HG03442 (cell line): ENCODE measurements at regions not wholly inside any gene's neighbourhood (a gene's known extent, or its start where the extent isn't known, plus 50 kb on each side); places are given as distances from the start of the nearest gene placed in this dataset.
"Not testable (repeated sequence)": the region's sequence is repeated elsewhere in the genome, so short reads cannot be mapped to it uniquely, and the experiment has no call there.

ENCODE experiments used
- ATAC-seq: cut with Tn5 transposase; IDR thresholded peaks from one replicate; pipeline ENCODE4 v1.9.1; 2021; ENCODE audit warnings: mild to moderate bottlenecking, moderate library complexity; ENCODE audit not compliant: unreplicated experiment

- no peak for ATAC-seq
Observed at GRCh38 chr2:63737081-63737751, 104.5 kb upstream of the UGP2 start.

DNA sequence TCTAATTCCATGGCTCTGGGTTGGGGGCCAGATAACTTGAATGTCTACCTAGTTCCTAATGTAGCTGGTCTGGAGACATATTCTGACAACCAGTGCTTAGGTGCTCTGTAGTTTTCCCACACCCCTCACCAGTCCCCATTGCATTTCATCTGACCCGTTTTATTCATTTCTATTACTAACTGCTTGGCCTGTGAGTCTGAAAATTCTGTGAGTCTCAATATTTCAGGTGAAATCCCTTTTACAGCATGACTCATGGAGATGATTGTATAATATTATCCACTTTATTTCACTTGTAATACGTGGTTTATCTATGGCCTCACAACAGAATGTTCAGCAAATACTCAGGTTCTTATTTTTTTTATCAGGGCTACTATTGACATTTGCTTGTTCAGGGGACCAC, 103.7 kb upstream of the UGP2 start:
- no peak for ATAC-seq

DNA sequence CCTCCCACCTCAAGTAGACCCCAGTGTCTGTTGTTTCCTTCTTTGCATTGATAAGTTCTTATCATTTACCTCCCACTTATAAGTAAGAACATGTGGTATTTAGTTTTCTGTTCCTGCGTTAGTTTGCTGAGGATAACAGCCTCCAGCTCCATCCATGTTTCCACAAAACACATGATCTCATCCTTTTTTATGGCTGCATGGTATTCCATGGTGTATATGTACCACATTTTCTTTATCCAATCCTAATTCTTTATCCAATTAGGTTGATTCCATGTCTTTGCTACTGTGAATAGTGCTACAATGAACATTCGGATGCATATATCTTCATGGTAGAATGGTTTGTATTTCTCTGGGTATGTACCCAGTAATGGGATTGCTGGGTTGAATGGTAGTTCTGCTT, 102.5 kb upstream of the UGP2 start:
- ATAC-seq, result not testable (repeated sequence)

DNA sequence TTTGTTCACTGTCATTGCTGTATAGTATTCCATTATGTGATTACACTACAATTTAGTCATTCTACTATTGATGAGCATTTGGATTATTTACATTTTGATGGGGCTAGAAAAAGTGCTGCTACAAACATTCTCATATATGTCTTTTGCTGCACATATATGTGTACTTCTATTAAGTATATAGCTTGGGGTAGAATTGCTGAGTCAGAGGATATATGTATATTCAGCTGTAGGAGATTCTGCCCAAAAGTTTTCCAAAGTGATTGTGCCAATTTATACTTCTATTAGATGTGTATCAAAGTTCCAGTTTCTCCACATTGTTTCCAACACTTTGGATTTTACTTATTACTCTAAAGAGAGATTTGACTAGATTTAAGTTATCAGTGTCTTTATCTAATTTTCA, 101.7 kb upstream of the UGP2 start:
- no peak for ATAC-seq

- ATAC-seq, result no peak
Observed at GRCh38 chr2:63740943-63741342, 100.8 kb upstream of the UGP2 start.

DNA sequence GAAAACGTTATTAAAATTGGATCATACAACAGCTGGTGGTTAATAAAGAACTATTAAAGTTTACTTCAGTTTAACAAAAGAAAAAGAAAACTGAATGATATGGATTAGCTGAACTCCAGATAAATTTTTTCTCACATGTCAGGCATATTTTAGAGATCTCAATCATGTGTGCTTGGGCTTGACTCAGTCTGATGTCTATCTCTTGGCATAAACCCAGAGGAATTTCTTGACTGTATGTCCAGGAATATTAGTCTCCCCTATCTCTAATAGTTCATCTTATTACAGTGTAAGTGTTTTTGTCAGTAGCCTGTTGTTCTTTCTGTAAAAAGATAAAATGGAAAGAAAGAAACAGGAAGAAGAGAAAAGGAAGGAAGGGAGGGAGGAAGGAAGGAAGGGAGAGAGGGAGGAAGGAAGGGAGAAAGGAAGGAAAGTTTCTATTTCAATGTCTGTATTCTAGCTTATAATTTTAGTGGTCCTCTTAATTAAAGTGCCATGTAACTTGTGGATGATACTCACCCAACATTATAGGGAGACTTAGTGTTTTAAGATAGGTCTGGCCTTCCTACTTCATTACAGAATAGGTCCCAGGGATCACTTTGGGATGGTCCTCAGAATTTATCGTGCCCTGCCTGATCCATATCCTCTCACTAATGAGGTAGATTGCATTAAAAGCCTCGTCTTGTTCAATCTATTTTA, 99.7 kb upstream of the UGP2 start:
- no peak for ATAC-seq

DNA sequence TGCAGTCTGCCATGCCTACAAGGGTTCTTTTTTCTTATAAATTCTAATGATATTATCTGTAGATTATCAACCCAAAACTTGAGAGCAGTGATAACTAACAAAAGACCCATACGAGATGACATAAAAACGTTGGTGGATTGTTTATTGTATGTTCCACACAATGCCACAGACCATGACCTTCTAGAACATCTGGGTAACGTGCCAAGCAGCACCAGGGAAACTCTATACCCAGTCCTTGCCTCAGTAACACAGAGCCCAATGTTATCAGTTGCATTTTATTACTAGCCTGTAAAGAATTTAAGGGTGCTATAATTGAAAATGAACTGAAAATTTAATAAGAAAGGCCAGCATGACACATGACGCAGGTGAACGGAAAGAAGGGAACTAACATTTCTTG, 99.1 kb upstream of the UGP2 start:
- ATAC-seq, result no peak

DNA sequence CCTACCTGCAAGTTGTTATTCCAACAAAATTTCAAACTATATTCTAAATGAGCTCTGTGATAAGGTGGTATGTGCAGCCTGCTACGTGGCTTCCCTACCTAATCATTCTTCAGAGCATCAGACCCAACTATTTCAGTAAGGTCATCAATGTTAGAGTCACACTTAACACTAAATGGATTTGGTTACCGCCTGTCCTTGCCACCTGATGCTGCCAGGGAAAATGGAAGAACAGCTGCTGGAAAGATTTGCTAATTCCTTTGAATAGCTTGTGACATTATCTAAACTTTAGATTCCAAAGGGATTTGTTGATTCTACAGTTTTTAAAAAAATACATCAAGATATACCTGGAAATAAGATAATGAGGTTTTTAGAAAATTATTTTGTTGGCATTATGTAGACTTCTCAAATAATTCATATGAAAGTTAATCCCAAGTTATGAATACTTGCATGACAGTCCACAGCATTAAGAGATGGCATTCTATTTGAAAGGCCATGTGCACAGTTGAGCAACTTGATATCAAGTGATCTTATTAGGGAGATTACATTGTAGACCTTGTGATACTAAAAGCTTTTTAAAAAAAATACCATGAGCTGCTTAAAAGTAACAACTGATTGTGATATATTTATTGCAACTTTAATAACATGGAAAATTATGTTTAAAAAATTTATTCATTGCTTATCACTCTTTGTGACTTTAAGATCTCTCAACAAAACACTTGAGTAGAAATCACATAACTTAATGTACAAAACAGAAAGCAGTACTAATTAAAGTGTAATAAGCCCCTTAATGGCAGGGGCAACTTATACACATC, 98.3 kb upstream of the UGP2 start:
- ATAC-seq, result no peak

DNA sequence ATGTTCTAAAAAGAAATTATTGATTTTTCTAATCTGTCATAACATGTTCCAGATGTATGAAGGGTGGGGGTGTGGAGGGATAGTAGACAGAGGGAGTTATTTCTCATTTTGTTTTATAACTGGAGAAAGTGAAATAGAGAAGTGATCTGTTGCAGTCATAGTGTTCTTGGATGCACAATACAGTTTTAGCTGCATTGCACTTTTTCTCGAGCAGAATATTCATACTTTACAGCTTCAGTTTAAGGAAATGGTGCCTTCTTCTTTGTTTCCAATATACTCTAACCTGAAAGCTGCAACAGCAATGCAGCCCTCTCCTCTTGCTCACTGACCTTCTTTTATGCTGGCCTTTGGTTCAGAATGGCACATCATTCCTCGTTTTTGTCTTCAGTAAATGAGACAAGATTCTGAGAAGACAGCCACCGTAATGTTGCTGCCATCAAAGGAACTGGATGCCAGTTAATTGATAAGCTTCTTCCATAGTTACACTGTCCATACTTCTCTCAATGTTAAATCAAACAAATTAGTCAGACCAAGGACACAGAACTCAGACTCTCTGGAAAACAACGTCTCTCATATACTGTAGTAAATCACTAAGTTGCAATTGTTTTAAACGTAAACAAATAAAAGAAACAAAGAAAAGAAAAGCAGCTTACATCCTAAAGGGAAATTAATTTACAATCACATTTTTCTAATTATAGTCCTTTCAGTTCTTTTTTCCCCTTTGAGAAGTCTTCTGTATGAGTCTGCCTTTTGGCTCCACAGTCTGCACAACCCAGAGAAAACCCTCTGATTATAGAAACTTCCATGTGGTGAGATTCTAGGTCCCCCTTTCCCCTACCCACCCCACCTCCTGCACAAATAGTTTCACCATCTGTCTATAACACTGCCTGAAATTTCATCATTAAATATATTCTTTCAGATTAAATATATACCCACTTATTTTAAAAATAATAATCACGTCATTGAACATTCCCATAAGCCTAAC, 97.4 kb upstream of the UGP2 start:
- no peak for ATAC-seq

DNA sequence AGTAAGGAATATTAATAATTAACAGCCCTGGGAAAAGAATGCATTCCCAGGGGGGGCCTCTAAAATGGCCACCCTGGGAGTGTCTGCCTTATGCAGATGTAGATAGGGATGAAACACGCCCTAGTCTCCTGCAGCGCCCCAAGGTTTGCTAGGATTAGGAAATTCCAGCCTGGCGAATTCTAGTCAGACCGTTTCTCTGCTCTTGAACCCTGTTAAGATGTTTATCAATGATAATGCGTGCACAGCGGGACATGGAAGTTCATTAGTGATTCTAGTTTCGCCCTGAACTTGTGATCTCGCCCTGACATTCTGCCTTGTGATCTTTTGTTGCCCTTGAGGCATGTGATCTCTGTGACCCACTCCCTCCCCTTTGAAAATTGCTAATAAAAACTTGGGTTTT, 95.1 kb upstream of the UGP2 start:
- not testable (repeated sequence) for ATAC-seq

- ATAC-seq, result no peak
Observed at GRCh38 chr2:63751901-63752300, 89.8 kb upstream of the UGP2 start.

- no peak for ATAC-seq
Observed at GRCh38 chr2:63755216-63755615, 86.5 kb upstream of the UGP2 start.

GRCh38 chr2:63755965-63756364, 85.7 kb upstream of the UGP2 start:
- no peak for ATAC-seq

DNA sequence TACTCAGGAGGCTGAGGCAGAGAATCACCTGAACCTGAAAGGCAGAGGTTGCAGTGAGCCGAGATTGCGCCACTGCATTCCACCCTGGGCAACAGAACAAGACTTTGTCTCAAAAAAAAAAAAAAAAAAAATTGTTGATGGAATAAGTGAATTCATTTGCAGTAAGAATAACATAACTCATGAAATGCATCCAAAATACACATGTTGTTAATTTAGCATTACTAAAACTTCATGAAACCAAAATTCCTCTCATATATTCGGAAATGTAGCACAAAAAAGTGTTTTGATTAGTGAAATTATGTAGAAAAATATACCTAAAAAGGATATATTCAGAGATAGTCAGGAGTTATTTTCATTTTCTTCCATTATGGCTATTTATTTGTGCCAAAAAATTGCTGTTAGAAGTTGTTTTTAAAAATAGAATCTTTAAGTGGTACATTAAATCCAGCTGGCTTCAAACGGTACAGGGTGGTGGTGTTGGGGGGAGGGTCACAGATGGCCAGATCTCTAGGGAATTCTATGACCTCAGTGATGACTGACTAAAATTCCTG, 78.2 kb upstream of the UGP2 start:
- ATAC-seq, result no peak

DNA sequence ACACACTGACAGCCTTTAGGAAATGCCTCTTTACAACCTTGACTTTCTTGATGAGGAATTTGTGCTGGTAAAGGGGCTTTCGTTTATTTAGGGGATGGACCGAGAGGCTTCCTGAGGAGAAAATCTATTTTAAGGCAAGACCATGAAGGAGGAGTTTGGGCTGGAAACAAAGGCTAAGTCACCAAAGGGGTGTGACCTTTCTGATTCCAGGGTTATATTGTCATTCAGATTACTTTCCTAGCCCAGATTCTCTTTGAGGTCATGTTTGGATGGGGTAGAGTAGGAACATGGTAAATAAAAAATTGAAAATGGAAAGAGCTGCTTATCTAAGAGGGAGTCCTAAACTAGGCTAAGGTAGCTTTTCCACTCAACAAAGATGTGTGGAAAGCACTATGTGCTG, 77.1 kb upstream of the UGP2 start:
- ATAC-seq, result no peak

GRCh38 chr2:63765117-63765516, 76.6 kb upstream of the UGP2 start:
- ATAC-seq, result no peak

- ATAC-seq, result no peak
Observed at GRCh38 chr2:63767307-63767706, 74.4 kb upstream of the UGP2 start.

DNA sequence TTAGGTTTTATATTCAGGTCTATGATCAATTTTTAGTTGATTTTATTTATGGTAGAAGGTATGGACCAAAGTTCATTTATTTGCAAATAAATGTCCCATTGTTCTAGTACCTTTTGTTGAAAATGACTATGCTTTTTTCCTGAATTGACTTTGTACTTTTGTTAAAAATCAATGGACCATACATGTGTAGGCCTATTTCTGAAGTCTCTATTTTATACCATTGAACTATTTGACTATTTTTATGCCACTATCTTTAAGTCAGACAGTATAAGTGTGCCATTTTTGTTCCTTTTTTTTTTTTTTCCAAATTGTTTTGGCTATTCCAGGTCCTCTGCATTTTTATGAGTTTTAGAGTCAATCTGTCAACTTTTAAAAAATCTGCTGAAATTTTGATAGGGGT, 73.6 kb upstream of the UGP2 start:
- ATAC-seq, result no peak

DNA sequence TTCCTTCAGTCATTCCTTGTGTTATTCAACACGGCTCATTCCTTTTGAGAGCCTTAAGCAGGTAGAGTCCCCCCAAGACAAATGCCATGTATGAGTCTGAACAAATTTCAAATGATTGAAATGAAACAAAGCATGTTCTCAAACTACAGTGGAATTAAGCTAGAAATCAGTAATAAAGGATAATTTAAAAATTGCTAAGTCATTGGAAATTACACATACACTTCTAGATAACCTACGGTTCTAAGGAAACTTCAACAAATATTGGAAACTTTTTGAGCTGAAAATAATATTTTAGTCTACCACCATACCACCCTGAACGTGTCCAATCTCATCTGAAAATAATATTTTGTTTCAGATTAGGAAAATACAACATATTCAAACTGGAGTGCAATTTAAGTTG, 71.8 kb upstream of the UGP2 start:
- no peak for ATAC-seq

DNA sequence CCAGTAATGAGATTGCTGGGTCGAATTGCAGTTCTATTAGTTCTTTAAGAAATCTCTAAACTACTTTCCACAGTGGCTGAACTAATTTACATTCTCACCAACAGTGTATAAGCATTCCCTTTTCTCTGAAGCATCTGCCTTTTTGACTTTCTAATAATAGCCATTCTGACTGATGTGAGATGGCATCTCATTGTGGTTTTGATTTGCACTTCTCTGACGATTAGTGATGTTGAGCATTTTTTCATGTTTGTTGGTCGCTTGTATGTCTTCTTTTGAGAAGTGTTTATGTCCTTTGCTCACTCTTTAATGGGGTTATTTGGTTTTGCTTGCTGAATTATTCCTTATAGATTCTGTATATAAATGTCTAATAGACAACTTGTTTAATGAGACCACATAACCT, 69.6 kb upstream of the UGP2 start:
- no peak for ATAC-seq

- no peak for ATAC-seq
Observed at GRCh38 chr2:63775191-63775590, 66.5 kb upstream of the UGP2 start.
